HG03139 (cell line): ENCODE measurements at regions not wholly inside any gene's neighbourhood (a gene's known extent, or its start where the extent isn't known, plus 50 kb on each side); places are given as distances from the start of the nearest gene placed in this dataset.

Source experiments
- ATAC-seq: cut with Tn5 transposase; IDR thresholded peaks from one replicate; pipeline ENCODE4 v1.9.1; 2021; ENCODE audit not compliant: unreplicated experiment

- no peak for ATAC-seq
Measured at GRCh38 chr10:44476409-44477045, 91.6 kb upstream of the CXCL12 start.

GRCh38 chr10:44477046-44477425, 92.1 kb upstream of the CXCL12 start:
- ATAC-seq, result no peak

GRCh38 chr10:44478040-44478439, 93.1 kb upstream of the CXCL12 start:
- no peak for ATAC-seq

- ATAC-seq, result no peak
Measured at GRCh38 chr10:44478876-44479705, 94.2 kb upstream of the CXCL12 start.

- ATAC-seq, result no peak
Measured at GRCh38 chr10:44492678-44493077, 107.8 kb upstream of the CXCL12 start.

GRCh38 chr10:44498222-44498621, 113.3 kb upstream of the CXCL12 start:
- ATAC-seq, result no peak

GRCh38 chr10:44500451-44500850, 115.6 kb upstream of the CXCL12 start:
- no peak for ATAC-seq

- ATAC-seq, result no peak
Measured at GRCh38 chr10:44506386-44506785, 121.5 kb upstream of the CXCL12 start.

- no peak for ATAC-seq
Measured at GRCh38 chr10:44510379-44511115, 125.7 kb upstream of the CXCL12 start.

GRCh38 chr10:44511166-44511565, 126.3 kb upstream of the CXCL12 start:
- ATAC-seq, result no peak

- no peak for ATAC-seq
Measured at GRCh38 chr10:44511601-44512000, 126.7 kb upstream of the CXCL12 start.

GRCh38 chr10:44512431-44513022, 127.6 kb upstream of the CXCL12 start:
- ATAC-seq, result no peak

GRCh38 chr10:44513591-44513990, 128.7 kb upstream of the CXCL12 start:
- ATAC-seq, result no peak

GRCh38 chr10:44516891-44517290, 132.0 kb upstream of the CXCL12 start:
- ATAC-seq, result no peak

- ATAC-seq, result no peak
Measured at GRCh38 chr10:44517635-44518034, 132.7 kb upstream of the CXCL12 start.

GRCh38 chr10:44519361-44519760, 134.5 kb upstream of the CXCL12 start:
- ATAC-seq, result no peak

- no peak for ATAC-seq
Measured at GRCh38 chr10:44520651-44521050, 135.8 kb upstream of the CXCL12 start.

GRCh38 chr10:44539178-44539577, 154.3 kb upstream of the CXCL12 start:
- no peak for ATAC-seq

- no peak for ATAC-seq
Measured at GRCh38 chr10:44552726-44553125, 167.8 kb upstream of the CXCL12 start.

GRCh38 chr10:44557596-44558191, 172.8 kb upstream of the CXCL12 start:
- no peak for ATAC-seq

- no peak for ATAC-seq
Measured at GRCh38 chr10:44558521-44558920, 173.6 kb upstream of the CXCL12 start.
